Endothelial cell (in vitro differentiated cells): ENCODE measurements at regions not wholly inside any gene's neighbourhood (a gene's known extent, or its start where the extent isn't known, plus 50 kb on each side); places are given as distances from the start of the nearest gene placed in this dataset.

Source experiments
- DNase-seq: peaks from one replicate; pipeline ENCODE4 v3.0.0; 2021; ENCODE audit warnings: low spot score
- H3K27ac Mint-ChIP-seq: one replicate; pipeline ENCODE4 v1.8.0; 2021; ENCODE audit warnings: mixed read lengths, inconsistent platforms; ENCODE audit not compliant: unreplicated experiment
- H3K27me3 Mint-ChIP-seq: one replicate; pipeline ENCODE4 v1.8.0; 2021; ENCODE audit warnings: mild to moderate bottlenecking, moderate library complexity, mixed read lengths, inconsistent platforms; ENCODE audit not compliant: unreplicated experiment
- H3K36me3 Mint-ChIP-seq: one replicate; pipeline ENCODE4 v1.8.0; 2021; ENCODE audit warnings: mild to moderate bottlenecking, low read depth, mixed read lengths, inconsistent platforms; ENCODE audit not compliant: unreplicated experiment
- H3K4me1 Mint-ChIP-seq: one replicate; pipeline ENCODE4 v1.8.0; 2021; ENCODE audit warnings: mild to moderate bottlenecking, mixed read lengths, inconsistent platforms; ENCODE audit not compliant: unreplicated experiment
- H3K4me3 Mint-ChIP-seq: one replicate; pipeline ENCODE4 v1.8.0; 2021; ENCODE audit warnings: mild to moderate bottlenecking, mixed read lengths, inconsistent platforms; ENCODE audit not compliant: unreplicated experiment
- H3K9me3 Mint-ChIP-seq: one replicate; pipeline ENCODE4 v1.8.0; 2021; ENCODE audit warnings: mixed read lengths, inconsistent platforms; ENCODE audit not compliant: unreplicated experiment
- CTCF ChIP-seq: fragments of 200-600 bp; sonication (generic); IDR thresholded peaks from one replicate; pipeline ENCODE4 v1.5.0; 2021; ENCODE audit warnings: antibody characterized with exemption; ENCODE audit not compliant: unreplicated experiment

GRCh38 chr16:66004699-66005098, 361.8 kb upstream of the CDH5 start:
- no peaks in the 10 kb centered on the region for H3K9me3 Mint-ChIP-seq
- H3K4me3 Mint-ChIP-seq, result no peak overlapping the region
- TF ChIP-seq CTCF, result no peak
- no peaks in the 10 kb centered on the region for H3K27me3 Mint-ChIP-seq
- no peak for DNase-seq
- no peaks in the 10 kb centered on the region for H3K36me3 Mint-ChIP-seq
- H3K4me1 Mint-ChIP-seq, result no peaks in the 10 kb centered on the region
- H3K27ac Mint-ChIP-seq, result no peak overlapping the region

GRCh38 chr16:66003201-66003600, 363.3 kb upstream of the CDH5 start:
- no peak for DNase-seq
- Mint-ChIP-seq H3K36me3 (no peaks in the 10 kb centered on the region), H3K4me3 (no peak overlapping the region), H3K27me3 (no peaks in the 10 kb centered on the region), H3K27ac (no peak overlapping the region), H3K9me3 (no peaks in the 10 kb centered on the region), H3K4me1 (no peaks in the 10 kb centered on the region)
- no peak for TF ChIP-seq CTCF

- DNase-seq, result no peak
- TF ChIP-seq CTCF, result no peak
- Mint-ChIP-seq H3K4me3 (no peak overlapping the region), H3K36me3 (no peaks in the 10 kb centered on the region), H3K4me1 (no peaks in the 10 kb centered on the region), H3K9me3 (no peaks in the 10 kb centered on the region), H3K27ac (no peak overlapping the region), H3K27me3 (no peaks in the 10 kb centered on the region)
These were observed 363.9 kb upstream of the CDH5 start for GRCh38 chr16:66002601-66003000.

GRCh38 chr16:66001432-66001831, 365.1 kb upstream of the CDH5 start:
- no peak for DNase-seq
- no peak overlapping the region for H3K27ac Mint-ChIP-seq
- no peaks in the 10 kb centered on the region for H3K36me3 Mint-ChIP-seq
- no peak overlapping the region for H3K4me3 Mint-ChIP-seq
- TF ChIP-seq CTCF, result no peak
- H3K4me1 Mint-ChIP-seq, result no peaks in the 10 kb centered on the region
- H3K27me3 Mint-ChIP-seq, result no peaks in the 10 kb centered on the region
- H3K9me3 Mint-ChIP-seq, result no peaks in the 10 kb centered on the region

- H3K27ac Mint-ChIP-seq, result no peak overlapping the region
- no peaks in the 10 kb centered on the region for H3K4me1 Mint-ChIP-seq
- TF ChIP-seq CTCF, result no peak
- H3K36me3 Mint-ChIP-seq, result no peaks in the 10 kb centered on the region
- H3K4me3 Mint-ChIP-seq, result no peak overlapping the region
- H3K9me3 Mint-ChIP-seq, result no peaks in the 10 kb centered on the region
- DNase-seq, result no peak
- no peaks in the 10 kb centered on the region for H3K27me3 Mint-ChIP-seq
These were observed 368.0 kb upstream of the CDH5 start for GRCh38 chr16:65998443-65998842.
